Upper lobe of left lung (tissue), 4 donors: ENCODE measurements at regions not wholly inside any gene's neighbourhood (a gene's known extent, or its start where the extent isn't known, plus 50 kb on each side); places are given as distances from the start of the nearest gene placed in this dataset.

Source experiments
- CTCF ChIP-seq, 6 experiments: fragments of 450-650 bp in 4 of 6; fragments of 200-600 bp in 2 of 6; sonication (generic) in 2 of 6; IDR thresholded peaks; one replicate each; pipeline ENCODE4 v1.5.1; 2016 to 2019; ENCODE audit warnings: antibody characterized with exemption in 6 of 6
- POLR2AphosphoS5 ChIP-seq, 2 donors: sonication (generic); formaldehyde crosslinking; IDR thresholded peaks; one replicate each; pipeline ENCODE4 v1.5.1; 2017; ENCODE audit warnings: antibody characterized with exemption in 2 of 2

GRCh38 chr4:54914781-54915180, 210.6 kb downstream of the KDR start:
- no peak for TF ChIP-seq CTCF (IDR thresholded peaks at IDR 0.05)
- TF ChIP-seq POLR2AphosphoS5 (IDR thresholded peaks at IDR 0.05) = no peak
